ENCODE measurements at regions not wholly inside any gene's neighbourhood (a gene's known extent, or its start where the extent isn't known, plus 50 kb on each side); places are given as distances from the start of the nearest gene placed in this dataset.

GRCh38 chr2:217068677-217069250 lies 208.9 kb upstream of the TNP1 start:
- FAIRE-seq (no peak), DNase-seq (ENCODE audit: insufficient read length, low spot score) (no peak)
- TF ChIP-seq PAX5 (IDR thresholded peaks at IDR 0.05; ENCODE audit: insufficient read depth, low read length, severe bottlenecking) (no peak), TAF1 (IDR thresholded peaks at IDR 0.05; ENCODE audit: low read depth, low read length) (no peak)

- DNase-seq (ENCODE audit: insufficient read length, low spot score) (no peak), FAIRE-seq (no peak)
- TF ChIP-seq SPI1 (IDR thresholded peaks at IDR 0.05; ENCODE audit: low read depth, low read length) (no peak), PAX5 (IDR thresholded peaks at IDR 0.05; ENCODE audit: insufficient read depth, low read length, severe bottlenecking) (no peak), POLR2AphosphoS5 (IDR thresholded peaks at IDR 0.05; ENCODE audit: low read depth, low read length) (no peak), POLR2A (IDR thresholded peaks at IDR 0.05; ENCODE audit: low read depth, low read length) (no peak), TAF1 (IDR thresholded peaks at IDR 0.05; ENCODE audit: low read depth, low read length) (no peak), POU2F2 (IDR thresholded peaks at IDR 0.05; ENCODE audit: low read depth, low read length) (no peak)
Observed at GRCh38 chr2:217067787-217068186, 207.9 kb upstream of the TNP1 start.

GRCh38 chr2:217066510-217067270 lies 206.8 kb upstream of the TNP1 start:
- DNase-seq (ENCODE audit: insufficient read length, low spot score) (no peak), FAIRE-seq (no peak)
- TF ChIP-seq POU2F2 (IDR thresholded peaks at IDR 0.05; ENCODE audit: low read depth, low read length) = no peak
- no peak for TF ChIP-seq SPI1 (IDR thresholded peaks at IDR 0.05; ENCODE audit: low read depth, low read length)
- no peak for TF ChIP-seq TAF1 (IDR thresholded peaks at IDR 0.05; ENCODE audit: low read depth, low read length)
- no peak for TF ChIP-seq PAX5 (IDR thresholded peaks at IDR 0.05; ENCODE audit: insufficient read depth, low read length, severe bottlenecking)
- TF ChIP-seq POLR2AphosphoS5 (IDR thresholded peaks at IDR 0.05; ENCODE audit: low read depth, low read length) = no peak
- TF ChIP-seq POLR2A (IDR thresholded peaks at IDR 0.05; ENCODE audit: low read depth, low read length) = no peak

GRCh38 chr2:217065695-217066405 lies 206.0 kb upstream of the TNP1 start:
- TF ChIP-seq POU2F2 (IDR thresholded peaks at IDR 0.05; ENCODE audit: low read depth, low read length) (no peak), PAX5 (IDR thresholded peaks at IDR 0.05; ENCODE audit: insufficient read depth, low read length, severe bottlenecking) (no peak), POLR2AphosphoS5 (IDR thresholded peaks at IDR 0.05; ENCODE audit: low read depth, low read length) (no peak), SPI1 (IDR thresholded peaks at IDR 0.05; ENCODE audit: low read depth, low read length) (no peak), POLR2A (IDR thresholded peaks at IDR 0.05; ENCODE audit: low read depth, low read length) (no peak), TAF1 (IDR thresholded peaks at IDR 0.05; ENCODE audit: low read depth, low read length) (no peak)
- FAIRE-seq = no peak
- no peak for DNase-seq (ENCODE audit: insufficient read length, low spot score)

GRCh38 chr2:217065012-217065290 lies 205.1 kb upstream of the TNP1 start:
- DNase-seq (ENCODE audit: insufficient read length, low spot score) = no peak
- FAIRE-seq = no peak
- TF ChIP-seq POLR2A (IDR thresholded peaks at IDR 0.05; ENCODE audit: low read depth, low read length) = no peak
- no peak for TF ChIP-seq PAX5 (IDR thresholded peaks at IDR 0.05; ENCODE audit: insufficient read depth, low read length, severe bottlenecking)
- no peak for TF ChIP-seq POU2F2 (IDR thresholded peaks at IDR 0.05; ENCODE audit: low read depth, low read length)
- no peak for TF ChIP-seq SPI1 (IDR thresholded peaks at IDR 0.05; ENCODE audit: low read depth, low read length)
- no peak for TF ChIP-seq POLR2AphosphoS5 (IDR thresholded peaks at IDR 0.05; ENCODE audit: low read depth, low read length)
- no peak for TF ChIP-seq TAF1 (IDR thresholded peaks at IDR 0.05; ENCODE audit: low read depth, low read length)

- TF ChIP-seq SPI1 (IDR thresholded peaks at IDR 0.05; ENCODE audit: low read depth, low read length) (peak; percentile 53), POLR2AphosphoS5 (IDR thresholded peaks at IDR 0.05; ENCODE audit: low read depth, low read length) (no peak), PAX5 (IDR thresholded peaks at IDR 0.05; ENCODE audit: insufficient read depth, low read length, severe bottlenecking) (no peak), POLR2A (IDR thresholded peaks at IDR 0.05; ENCODE audit: low read depth, low read length) (no peak)
- DNase-seq (ENCODE audit: insufficient read length, low spot score) (no peak), FAIRE-seq (no peak)
Observed at GRCh38 chr2:217064234-217065011, 204.6 kb upstream of the TNP1 start.

- DNase-seq (ENCODE audit: insufficient read length, low spot score) (no peak), FAIRE-seq (no peak)
- TF ChIP-seq POLR2AphosphoS5 (IDR thresholded peaks at IDR 0.05; ENCODE audit: low read depth, low read length) (no peak), POU2F2 (IDR thresholded peaks at IDR 0.05; ENCODE audit: low read depth, low read length) (no peak), POLR2A (IDR thresholded peaks at IDR 0.05; ENCODE audit: low read depth, low read length) (no peak), SPI1 (IDR thresholded peaks at IDR 0.05; ENCODE audit: low read depth, low read length) (no peak), PAX5 (IDR thresholded peaks at IDR 0.05; ENCODE audit: insufficient read depth, low read length, severe bottlenecking) (no peak), TAF1 (IDR thresholded peaks at IDR 0.05; ENCODE audit: low read depth, low read length) (no peak)
Observed at GRCh38 chr2:217063238-217063755, 203.4 kb upstream of the TNP1 start.

- DNase-seq (ENCODE audit: insufficient read length, low spot score) (no peak), FAIRE-seq (no peak)
- TF ChIP-seq POLR2A (IDR thresholded peaks at IDR 0.05; ENCODE audit: low read depth, low read length) (no peak), PAX5 (IDR thresholded peaks at IDR 0.05; ENCODE audit: insufficient read depth, low read length, severe bottlenecking) (no peak), POLR2AphosphoS5 (IDR thresholded peaks at IDR 0.05; ENCODE audit: low read depth, low read length) (no peak), TAF1 (IDR thresholded peaks at IDR 0.05; ENCODE audit: low read depth, low read length) (no peak), SPI1 (IDR thresholded peaks at IDR 0.05; ENCODE audit: low read depth, low read length) (no peak), POU2F2 (IDR thresholded peaks at IDR 0.05; ENCODE audit: low read depth, low read length) (no peak)
Observed at GRCh38 chr2:217062768-217063167, 202.9 kb upstream of the TNP1 start.
